ELR (cell line): ENCODE measurements at regions not wholly inside any gene's neighbourhood (a gene's known extent, or its start where the extent isn't known, plus 50 kb on each side); places are given as distances from the start of the nearest gene placed in this dataset.
A peak's percentile ranks its signal among the peaks of the same experiment; 100 is the strongest.
"Not testable (repeated sequence)": the region's sequence is repeated elsewhere in the genome, so short reads cannot be mapped to it uniquely, and the experiment has no call there.

Experiments
- DNase-seq: peaks from one replicate; pipeline ENCODE4 v3.0.0-alpha.2; 2015; ENCODE audit warnings: low read depth

- no peak for DNase-seq
Measured at GRCh38 chr13:109326601-109327000, 459.8 kb downstream of the IRS2 start.

- DNase-seq: no peak
Measured at GRCh38 chr13:109323338-109323737, 463.0 kb downstream of the IRS2 start.

GRCh38 chr13:109318945-109319590 is 467.3 kb downstream of the IRS2 start:
- no peak for DNase-seq

GRCh38 chr13:109315481-109315880 is 470.9 kb downstream of the IRS2 start:
- no peak for DNase-seq

GRCh38 chr13:109314101-109314500 is 472.3 kb downstream of the IRS2 start:
- no peak for DNase-seq

- no peak for DNase-seq
Measured at GRCh38 chr13:109312399-109312798, 474.0 kb downstream of the IRS2 start.

GRCh38 chr13:109311431-109311976 is 474.9 kb downstream of the IRS2 start:
- DNase-seq: not testable (repeated sequence)

GRCh38 chr13:109309625-109310363 is 476.6 kb downstream of the IRS2 start:
- no peak for DNase-seq

GRCh38 chr13:109307027-109307426 is 479.4 kb downstream of the IRS2 start:
- DNase-seq: no peak

- DNase-seq: no peak
Measured at GRCh38 chr13:109301726-109302125, 484.7 kb downstream of the IRS2 start.

GRCh38 chr13:109301276-109301675 is 485.1 kb downstream of the IRS2 start:
- no peak for DNase-seq

- DNase-seq: peak; percentile 92
Measured at GRCh38 chr13:109297628-109298027, 488.8 kb downstream of the IRS2 start.

- no peak for DNase-seq
Measured at GRCh38 chr13:109293166-109293565, 493.2 kb downstream of the IRS2 start.

GRCh38 chr13:109288151-109288709 is 498.2 kb downstream of the IRS2 start:
- DNase-seq: no peak

GRCh38 chr13:109287553-109287952 is 498.8 kb downstream of the IRS2 start:
- no peak for DNase-seq

- DNase-seq: no peak
Measured at GRCh38 chr13:109285586-109285985, 500.8 kb downstream of the IRS2 start.

- DNase-seq: no peak
Measured at GRCh38 chr13:109281903-109282635, 504.3 kb downstream of the IRS2 start.

GRCh38 chr13:109281017-109281902 is 505.1 kb downstream of the IRS2 start:
- DNase-seq: no peak

- no peak for DNase-seq
Measured at GRCh38 chr13:109276261-109276660, 510.1 kb downstream of the IRS2 start.

- peak; percentile 8 for DNase-seq
Measured at GRCh38 chr13:109275852-109276251, 510.5 kb downstream of the IRS2 start.

- no peak for DNase-seq
Measured at GRCh38 chr13:109275139-109275745, 511.1 kb downstream of the IRS2 start.
